ENCODE measurements at regions not wholly inside any gene's neighbourhood (a gene's known extent, or its start where the extent isn't known, plus 50 kb on each side); places are given as distances from the start of the nearest gene placed in this dataset.

- intact Hi-C loops (cut with micrococcal nuclease): no loop called here
- no peak overlapping the region for H3K4me3 Mint-ChIP-seq
- no peak overlapping the region for H3K27ac Mint-ChIP-seq
- no peak for ATAC-seq (ENCODE audit: low read depth)
- peaks cover 11% of the 10 kb centered on the region for H3K27me3 Mint-ChIP-seq
- ChIA-PET CTCF (no interaction called here), POLR2A (no interaction called here)
- H3K4me1 Mint-ChIP-seq: no peaks in the 10 kb centered on the region
- no peaks in the 10 kb centered on the region for H3K9me3 Mint-ChIP-seq
- no peak for DNase-seq
- TF ChIP-seq CTCF (IDR thresholded peaks at IDR 0.05): no peak
- no peaks in the 10 kb centered on the region for H3K36me3 Mint-ChIP-seq (ENCODE audit: low read depth)
These were observed 78.4 kb downstream of the INHBB start for GRCh38 chr2:120424274-120424796.

- Mint-ChIP-seq H3K27ac (no peak overlapping the region), H3K4me3 (no peak overlapping the region), H3K4me1 (no peaks in the 10 kb centered on the region), H3K27me3 (peaks cover 11% of the 10 kb centered on the region), H3K9me3 (no peaks in the 10 kb centered on the region), H3K36me3 (ENCODE audit: low read depth) (no peaks in the 10 kb centered on the region)
- ATAC-seq (ENCODE audit: low read depth) (no peak), DNase-seq (no peak)
- TF ChIP-seq CTCF (IDR thresholded peaks at IDR 0.05): no peak
- ChIA-PET POLR2A (no interaction called here), CTCF (no interaction called here)
- intact Hi-C loops (cut with micrococcal nuclease): no loop called here
These were observed 79.1 kb downstream of the INHBB start for GRCh38 chr2:120425014-120425413.

- Mint-ChIP-seq H3K4me1 (no peaks in the 10 kb centered on the region), H3K9me3 (no peaks in the 10 kb centered on the region), H3K36me3 (ENCODE audit: low read depth) (no peaks in the 10 kb centered on the region), H3K27ac (no peak overlapping the region), H3K4me3 (no peak overlapping the region), H3K27me3 (peaks cover 7% of the 10 kb centered on the region)
- no peak for TF ChIP-seq CTCF (IDR thresholded peaks at IDR 0.05)
- intact Hi-C loops (cut with micrococcal nuclease): no loop called here
- POLR2A ChIA-PET: no interaction called here
- CTCF ChIA-PET: no interaction called here
- DNase-seq (no peak), ATAC-seq (ENCODE audit: low read depth) (no peak)
These were observed 82.8 kb downstream of the INHBB start for GRCh38 chr2:120428748-120429147.

- TF ChIP-seq CTCF (IDR thresholded peaks at IDR 0.05): no peak
- Mint-ChIP-seq H3K4me3 (no peak overlapping the region), H3K36me3 (ENCODE audit: low read depth) (no peaks in the 10 kb centered on the region), H3K9me3 (no peaks in the 10 kb centered on the region), H3K27me3 (peaks cover 6% of the 10 kb centered on the region), H3K27ac (no peak overlapping the region), H3K4me1 (no peaks in the 10 kb centered on the region)
- no peak for DNase-seq
- ChIA-PET CTCF (no interaction called here), POLR2A (no interaction called here)
- intact Hi-C loops (cut with micrococcal nuclease): no loop called here
- no peak for ATAC-seq (ENCODE audit: low read depth)
These were observed 83.9 kb downstream of the INHBB start for GRCh38 chr2:120429586-120430500.

- Mint-ChIP-seq H3K4me1 (no peaks in the 10 kb centered on the region), H3K27ac (no peak overlapping the region), H3K27me3 (peaks cover 6% of the 10 kb centered on the region), H3K36me3 (ENCODE audit: low read depth) (no peaks in the 10 kb centered on the region), H3K9me3 (no peaks in the 10 kb centered on the region), H3K4me3 (no peak overlapping the region)
- DNase-seq (no peak), ATAC-seq (ENCODE audit: low read depth) (no peak)
- ChIA-PET POLR2A (no interaction called here), CTCF (no interaction called here)
- intact Hi-C loops (cut with micrococcal nuclease): no loop called here
- TF ChIP-seq CTCF (IDR thresholded peaks at IDR 0.05): no peak
These were observed 84.5 kb downstream of the INHBB start for GRCh38 chr2:120430501-120430830.

All from activated B cell treated with CpG ODN at 0.5 μM for 24 hours (primary cell).